HepG2 (cell line): ENCODE measurements at regions not wholly inside any gene's neighbourhood (a gene's known extent, or its start where the extent isn't known, plus 50 kb on each side); places are given as distances from the start of the nearest gene placed in this dataset.
A peak's percentile ranks its signal among the peaks of the same experiment; 100 is the strongest.

Experiments
- CCDC6 ChIP-seq: sonication (generic); formaldehyde crosslinking; IDR thresholded peaks from 2 replicates; pipeline ENCODE4 v1.8.1; 2022; ENCODE audit warnings: mild to moderate bottlenecking, missing genetic modification reagents, moderate library complexity
- EHMT2 ChIP-seq: fragments of 200-600 bp; sonication (generic); IDR thresholded peaks from 2 replicates; pipeline ENCODE4 v1.7.0; 2017; ENCODE audit warnings: antibody characterized with exemption, low read depth, low read length, borderline replicate concordance
- GATAD1 ChIP-seq: IDR thresholded peaks from 2 replicates; pipeline ENCODE4 v1.6.1; 2016; ENCODE audit warnings: missing genetic modification reagents, missing compliant biosample characterization
- GFI1 ChIP-seq: sonication (generic); formaldehyde crosslinking; IDR thresholded peaks from 2 replicates; pipeline ENCODE4 v1.5.0; 2020; ENCODE audit warnings: missing genetic modification reagents, mild to moderate bottlenecking, borderline replicate concordance
- HES4 ChIP-seq: sonication (generic); formaldehyde crosslinking; IDR thresholded peaks from 2 replicates; pipeline ENCODE4 v1.9.0; 2021; ENCODE audit warnings: mild to moderate bottlenecking, missing genetic modification reagents, borderline replicate concordance
- KAT8 ChIP-seq: IDR thresholded peaks from 2 replicates; pipeline ENCODE4 v1.6.1; 2016; ENCODE audit warnings: missing genetic modification reagents, missing compliant biosample characterization
- MATR3 ChIP-seq: sonication (generic); formaldehyde crosslinking; IDR thresholded peaks from 2 replicates; pipeline ENCODE4 v1.4.0; 2020; ENCODE audit warnings: missing genetic modification reagents
- NFIB ChIP-seq: sonication (generic); formaldehyde crosslinking; IDR thresholded peaks from 2 replicates; pipeline ENCODE4 v1.9.0; 2021; ENCODE audit warnings: missing genetic modification reagents, mild to moderate bottlenecking, borderline replicate concordance
- POGZ ChIP-seq: sonication (generic); formaldehyde crosslinking; IDR thresholded peaks from 2 replicates; pipeline ENCODE4 v1.4.0; 2020; ENCODE audit warnings: mild to moderate bottlenecking, missing genetic modification reagents
- SAFB2 ChIP-seq: sonication (generic); formaldehyde crosslinking; IDR thresholded peaks from 2 replicates; pipeline ENCODE4 v1.5.1; 2020; ENCODE audit warnings: missing genetic modification reagents, low read depth, mild to moderate bottlenecking, borderline replicate concordance
- SIX4 ChIP-seq: sonication (generic); formaldehyde crosslinking; IDR thresholded peaks from 2 replicates; pipeline ENCODE4 v1.4.0; 2020; ENCODE audit warnings: missing genetic modification reagents
- STAT5B ChIP-seq: sonication (generic); formaldehyde crosslinking; IDR thresholded peaks from 2 replicates; pipeline ENCODE4 v1.4.0; 2020; ENCODE audit warnings: missing genetic modification reagents
- TBX3 ChIP-seq: fragments of 450-650 bp; IDR thresholded peaks from 2 replicates; pipeline ENCODE4 v1.6.1; 2017; ENCODE audit warnings: antibody characterized with exemption, mild to moderate bottlenecking, inconsistent platforms, borderline replicate concordance
- THAP11 ChIP-seq: IDR thresholded peaks from 2 replicates; pipeline ENCODE4 v1.6.1; 2016; ENCODE audit warnings: missing biosample characterization, missing genetic modification reagents
- ZNF530 ChIP-seq: sonication (generic); formaldehyde crosslinking; IDR thresholded peaks from 2 replicates; pipeline ENCODE4 v1.5.0; 2020; ENCODE audit warnings: low read depth, mild to moderate bottlenecking, missing genetic modification reagents
- ZNF562 ChIP-seq: sonication (generic); formaldehyde crosslinking; IDR thresholded peaks from 2 replicates; pipeline ENCODE4 v1.8.0; 2022; ENCODE audit warnings: missing genetic modification reagents, borderline replicate concordance
- ZNF652 ChIP-seq: IDR thresholded peaks from 2 replicates; pipeline ENCODE4 v1.6.1; 2016; ENCODE audit warnings: low read depth, borderline replicate concordance
- ZNF782 ChIP-seq: sonication (generic); formaldehyde crosslinking; IDR thresholded peaks from 2 replicates; pipeline ENCODE4 v1.4.0; 2020; ENCODE audit warnings: missing genetic modification reagents, mild to moderate bottlenecking, borderline replicate concordance
- TF ChIP-seq, protein P1 (sequence below): sonication (generic); formaldehyde crosslinking; IDR thresholded peaks from 2 replicates; pipeline ENCODE4 v1.8.0; 2022; ENCODE audit warnings: mild to moderate bottlenecking, missing genetic modification reagents; ENCODE audit not compliant: insufficient replicate concordance
- TF ChIP-seq, protein P2 (sequence below): sonication (generic); formaldehyde crosslinking; IDR thresholded peaks from 2 replicates; pipeline ENCODE4 v1.5.0; 2020; ENCODE audit warnings: missing genetic modification reagents
- TF ChIP-seq, protein P3 (sequence below): sonication (generic); formaldehyde crosslinking; IDR thresholded peaks from 2 replicates; pipeline ENCODE4 v1.8.0; 2023; ENCODE audit warnings: mild to moderate bottlenecking, missing genetic modification reagents
- TF ChIP-seq, protein P4 (sequence below): IDR thresholded peaks from 2 replicates; pipeline ENCODE4 v1.6.1; 2012; ENCODE audit warnings: inconsistent platforms
- TF ChIP-seq, protein P5 (sequence below): conservative IDR thresholded peaks from 2 replicates; pipeline ENCODE4 v1.6.1; 2018; ENCODE audit warnings: missing genetic modification reagents

DNA sequence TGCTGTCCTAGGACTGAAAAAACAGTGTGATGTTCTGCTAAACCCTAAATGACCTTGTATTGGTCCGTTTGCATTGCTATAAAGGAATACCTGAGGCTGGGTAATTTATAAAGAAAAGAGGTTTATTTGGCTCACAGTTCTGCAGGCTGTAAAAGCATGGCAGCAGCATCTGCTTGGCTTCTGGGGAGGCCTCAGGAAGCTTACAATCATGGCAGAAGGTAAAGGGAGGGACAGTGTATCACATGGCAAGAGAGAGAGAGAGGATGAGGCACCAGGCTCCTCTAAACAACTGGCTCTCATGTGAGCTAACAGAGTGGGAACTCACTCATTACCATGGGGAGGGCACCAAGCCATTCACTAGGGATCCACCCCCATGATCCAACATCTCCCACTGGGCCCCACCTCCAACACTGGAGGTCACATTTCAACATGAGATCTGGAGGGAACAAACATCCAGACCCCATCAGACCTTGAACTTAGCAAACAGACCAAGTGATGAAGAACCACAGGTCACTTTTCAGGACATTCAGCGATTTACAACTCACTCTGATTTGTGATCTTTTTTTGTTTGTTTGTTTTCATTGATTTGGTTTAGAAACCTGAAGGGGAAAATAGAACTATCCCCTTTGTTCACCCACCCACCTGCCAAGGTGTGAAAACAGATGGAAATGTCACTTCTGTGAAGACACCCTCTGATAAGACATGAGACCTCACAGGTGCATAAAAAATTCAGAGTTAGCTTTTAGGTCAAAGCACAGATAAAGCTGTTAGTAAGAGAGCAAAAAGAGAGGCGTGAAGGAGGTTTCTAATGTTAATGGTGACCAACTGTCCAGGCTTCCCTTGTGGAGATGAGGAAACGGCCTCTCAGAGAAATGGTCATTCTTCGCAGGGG, 104.2 kb upstream of the RALGPS2 start (continued):
- TF ChIP-seq, protein P1, sequence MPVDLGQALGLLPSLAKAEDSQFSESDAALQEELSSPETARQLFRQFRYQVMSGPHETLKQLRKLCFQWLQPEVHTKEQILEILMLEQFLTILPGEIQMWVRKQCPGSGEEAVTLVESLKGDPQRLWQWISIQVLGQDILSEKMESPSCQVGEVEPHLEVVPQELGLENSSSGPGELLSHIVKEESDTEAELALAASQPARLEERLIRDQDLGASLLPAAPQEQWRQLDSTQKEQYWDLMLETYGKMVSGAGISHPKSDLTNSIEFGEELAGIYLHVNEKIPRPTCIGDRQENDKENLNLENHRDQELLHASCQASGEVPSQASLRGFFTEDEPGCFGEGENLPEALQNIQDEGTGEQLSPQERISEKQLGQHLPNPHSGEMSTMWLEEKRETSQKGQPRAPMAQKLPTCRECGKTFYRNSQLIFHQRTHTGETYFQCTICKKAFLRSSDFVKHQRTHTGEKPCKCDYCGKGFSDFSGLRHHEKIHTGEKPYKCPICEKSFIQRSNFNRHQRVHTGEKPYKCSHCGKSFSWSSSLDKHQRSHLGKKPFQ (CRISPR knock-in tag) = no peak
- no peak for TF ChIP-seq NFIB (CRISPR knock-in tag)
- TF ChIP-seq ZNF782 (CRISPR knock-in tag) = peak; percentile 94; the same call in 1 of the 2 replicates
- TF ChIP-seq ZNF652 = peak; percentile 23; the same call in 1 of the 2 replicates
- TF ChIP-seq, protein P2, sequence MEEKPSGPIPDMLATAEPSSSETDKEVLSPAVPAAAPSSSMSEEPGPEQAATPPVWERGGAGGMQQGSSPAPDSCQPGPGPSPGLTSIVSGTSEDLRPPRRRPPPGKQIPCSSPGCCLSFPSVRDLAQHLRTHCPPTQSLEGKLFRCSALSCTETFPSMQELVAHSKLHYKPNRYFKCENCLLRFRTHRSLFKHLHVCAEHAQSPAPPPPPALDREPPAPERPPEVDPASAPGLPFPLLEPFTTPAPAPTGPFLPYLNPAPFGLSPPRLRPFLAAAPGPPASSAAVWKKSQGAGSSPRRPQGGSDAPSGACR (CRISPR knock-in tag) = no peak; the same call in 1 of the 2 replicates
- peak; percentile 75; the same call in 1 of the 2 replicates for TF ChIP-seq SIX4 (CRISPR knock-in tag)
- no peak for TF ChIP-seq KAT8 (CRISPR knock-in tag)
- no peak for TF ChIP-seq ZNF562 (CRISPR knock-in tag)
- TF ChIP-seq, protein P3, sequence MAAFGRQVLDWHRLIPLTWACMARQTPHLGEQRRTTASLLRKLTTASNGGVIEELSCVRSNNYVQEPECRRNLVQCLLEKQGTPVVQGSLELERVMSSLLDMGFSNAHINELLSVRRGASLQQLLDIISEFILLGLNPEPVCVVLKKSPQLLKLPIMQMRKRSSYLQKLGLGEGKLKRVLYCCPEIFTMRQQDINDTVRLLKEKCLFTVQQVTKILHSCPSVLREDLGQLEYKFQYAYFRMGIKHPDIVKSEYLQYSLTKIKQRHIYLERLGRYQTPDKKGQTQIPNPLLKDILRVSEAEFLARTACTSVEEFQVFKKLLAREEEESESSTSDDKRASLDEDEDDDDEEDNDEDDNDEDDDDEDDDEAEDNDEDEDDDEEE (CRISPR knock-in tag) = no peak
- peak; percentile 73 for TF ChIP-seq POGZ (CRISPR knock-in tag)
- no peak for TF ChIP-seq CCDC6 (CRISPR knock-in tag)
- no peak for TF ChIP-seq STAT5B
- TF ChIP-seq, protein P4, sequence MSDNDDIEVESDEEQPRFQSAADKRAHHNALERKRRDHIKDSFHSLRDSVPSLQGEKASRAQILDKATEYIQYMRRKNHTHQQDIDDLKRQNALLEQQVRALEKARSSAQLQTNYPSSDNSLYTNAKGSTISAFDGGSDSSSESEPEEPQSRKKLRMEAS = no peak; the same call in 1 of the 2 replicates
- TF ChIP-seq ZNF530 (CRISPR knock-in tag) = no peak
- TF ChIP-seq, protein P5, sequence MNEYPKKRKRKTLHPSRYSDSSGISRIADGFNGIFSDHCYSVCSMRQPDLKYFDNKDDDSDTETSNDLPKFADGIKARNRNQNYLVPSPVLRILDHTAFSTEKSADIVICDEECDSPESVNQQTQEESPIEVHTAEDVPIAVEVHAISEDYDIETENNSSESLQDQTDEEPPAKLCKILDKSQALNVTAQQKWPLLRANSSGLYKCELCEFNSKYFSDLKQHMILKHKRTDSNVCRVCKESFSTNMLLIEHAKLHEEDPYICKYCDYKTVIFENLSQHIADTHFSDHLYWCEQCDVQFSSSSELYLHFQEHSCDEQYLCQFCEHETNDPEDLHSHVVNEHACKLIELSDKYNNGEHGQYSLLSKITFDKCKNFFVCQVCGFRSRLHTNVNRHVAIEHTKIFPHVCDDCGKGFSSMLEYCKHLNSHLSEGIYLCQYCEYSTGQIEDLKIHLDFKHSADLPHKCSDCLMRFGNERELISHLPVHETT = no peak
- no peak for TF ChIP-seq GATAD1 (CRISPR knock-in tag)
- peak; percentile 57; the same call in 1 of the 2 replicates for TF ChIP-seq EHMT2
- peak; percentile 65; the same call in 1 of the 2 replicates for TF ChIP-seq TBX3
- TF ChIP-seq SAFB2 (CRISPR knock-in tag) = no peak
- peak; percentile 68 for TF ChIP-seq THAP11 (CRISPR knock-in tag)
- TF ChIP-seq GFI1 (CRISPR knock-in tag) = peak; percentile 98
- no peak for TF ChIP-seq MATR3 (CRISPR knock-in tag)
- no peak for TF ChIP-seq HES4 (CRISPR knock-in tag)
